H1 (cell line): ENCODE measurements at regions not wholly inside any gene's neighbourhood (a gene's known extent, or its start where the extent isn't known, plus 50 kb on each side); places are given as distances from the start of the nearest gene placed in this dataset.

Experiments used
- E2F6 ChIP-seq: IDR thresholded peaks from 2 replicates; pipeline ENCODE4 v1.6.1; 2012; ENCODE audit warnings: inconsistent platforms
- TEAD4 ChIP-seq: IDR thresholded peaks from 2 replicates; pipeline ENCODE4 v1.6.1; 2012; ENCODE audit warnings: low read depth, low read length, inconsistent platforms, mixed read lengths
- TF ChIP-seq, protein P1 (sequence below): fragments of 300-600 bp; sonication (generic); IDR thresholded peaks from 2 replicates; pipeline ENCODE4 v1.7.1; 2012; ENCODE audit warnings: low read length, moderate library complexity, mild to moderate bottlenecking, inconsistent platforms; ENCODE audit not compliant: insufficient replicate concordance

GRCh38 chr7:116120839-116121238, 89.5 kb upstream of the TES start (continued):
- TF ChIP-seq, protein P1, sequence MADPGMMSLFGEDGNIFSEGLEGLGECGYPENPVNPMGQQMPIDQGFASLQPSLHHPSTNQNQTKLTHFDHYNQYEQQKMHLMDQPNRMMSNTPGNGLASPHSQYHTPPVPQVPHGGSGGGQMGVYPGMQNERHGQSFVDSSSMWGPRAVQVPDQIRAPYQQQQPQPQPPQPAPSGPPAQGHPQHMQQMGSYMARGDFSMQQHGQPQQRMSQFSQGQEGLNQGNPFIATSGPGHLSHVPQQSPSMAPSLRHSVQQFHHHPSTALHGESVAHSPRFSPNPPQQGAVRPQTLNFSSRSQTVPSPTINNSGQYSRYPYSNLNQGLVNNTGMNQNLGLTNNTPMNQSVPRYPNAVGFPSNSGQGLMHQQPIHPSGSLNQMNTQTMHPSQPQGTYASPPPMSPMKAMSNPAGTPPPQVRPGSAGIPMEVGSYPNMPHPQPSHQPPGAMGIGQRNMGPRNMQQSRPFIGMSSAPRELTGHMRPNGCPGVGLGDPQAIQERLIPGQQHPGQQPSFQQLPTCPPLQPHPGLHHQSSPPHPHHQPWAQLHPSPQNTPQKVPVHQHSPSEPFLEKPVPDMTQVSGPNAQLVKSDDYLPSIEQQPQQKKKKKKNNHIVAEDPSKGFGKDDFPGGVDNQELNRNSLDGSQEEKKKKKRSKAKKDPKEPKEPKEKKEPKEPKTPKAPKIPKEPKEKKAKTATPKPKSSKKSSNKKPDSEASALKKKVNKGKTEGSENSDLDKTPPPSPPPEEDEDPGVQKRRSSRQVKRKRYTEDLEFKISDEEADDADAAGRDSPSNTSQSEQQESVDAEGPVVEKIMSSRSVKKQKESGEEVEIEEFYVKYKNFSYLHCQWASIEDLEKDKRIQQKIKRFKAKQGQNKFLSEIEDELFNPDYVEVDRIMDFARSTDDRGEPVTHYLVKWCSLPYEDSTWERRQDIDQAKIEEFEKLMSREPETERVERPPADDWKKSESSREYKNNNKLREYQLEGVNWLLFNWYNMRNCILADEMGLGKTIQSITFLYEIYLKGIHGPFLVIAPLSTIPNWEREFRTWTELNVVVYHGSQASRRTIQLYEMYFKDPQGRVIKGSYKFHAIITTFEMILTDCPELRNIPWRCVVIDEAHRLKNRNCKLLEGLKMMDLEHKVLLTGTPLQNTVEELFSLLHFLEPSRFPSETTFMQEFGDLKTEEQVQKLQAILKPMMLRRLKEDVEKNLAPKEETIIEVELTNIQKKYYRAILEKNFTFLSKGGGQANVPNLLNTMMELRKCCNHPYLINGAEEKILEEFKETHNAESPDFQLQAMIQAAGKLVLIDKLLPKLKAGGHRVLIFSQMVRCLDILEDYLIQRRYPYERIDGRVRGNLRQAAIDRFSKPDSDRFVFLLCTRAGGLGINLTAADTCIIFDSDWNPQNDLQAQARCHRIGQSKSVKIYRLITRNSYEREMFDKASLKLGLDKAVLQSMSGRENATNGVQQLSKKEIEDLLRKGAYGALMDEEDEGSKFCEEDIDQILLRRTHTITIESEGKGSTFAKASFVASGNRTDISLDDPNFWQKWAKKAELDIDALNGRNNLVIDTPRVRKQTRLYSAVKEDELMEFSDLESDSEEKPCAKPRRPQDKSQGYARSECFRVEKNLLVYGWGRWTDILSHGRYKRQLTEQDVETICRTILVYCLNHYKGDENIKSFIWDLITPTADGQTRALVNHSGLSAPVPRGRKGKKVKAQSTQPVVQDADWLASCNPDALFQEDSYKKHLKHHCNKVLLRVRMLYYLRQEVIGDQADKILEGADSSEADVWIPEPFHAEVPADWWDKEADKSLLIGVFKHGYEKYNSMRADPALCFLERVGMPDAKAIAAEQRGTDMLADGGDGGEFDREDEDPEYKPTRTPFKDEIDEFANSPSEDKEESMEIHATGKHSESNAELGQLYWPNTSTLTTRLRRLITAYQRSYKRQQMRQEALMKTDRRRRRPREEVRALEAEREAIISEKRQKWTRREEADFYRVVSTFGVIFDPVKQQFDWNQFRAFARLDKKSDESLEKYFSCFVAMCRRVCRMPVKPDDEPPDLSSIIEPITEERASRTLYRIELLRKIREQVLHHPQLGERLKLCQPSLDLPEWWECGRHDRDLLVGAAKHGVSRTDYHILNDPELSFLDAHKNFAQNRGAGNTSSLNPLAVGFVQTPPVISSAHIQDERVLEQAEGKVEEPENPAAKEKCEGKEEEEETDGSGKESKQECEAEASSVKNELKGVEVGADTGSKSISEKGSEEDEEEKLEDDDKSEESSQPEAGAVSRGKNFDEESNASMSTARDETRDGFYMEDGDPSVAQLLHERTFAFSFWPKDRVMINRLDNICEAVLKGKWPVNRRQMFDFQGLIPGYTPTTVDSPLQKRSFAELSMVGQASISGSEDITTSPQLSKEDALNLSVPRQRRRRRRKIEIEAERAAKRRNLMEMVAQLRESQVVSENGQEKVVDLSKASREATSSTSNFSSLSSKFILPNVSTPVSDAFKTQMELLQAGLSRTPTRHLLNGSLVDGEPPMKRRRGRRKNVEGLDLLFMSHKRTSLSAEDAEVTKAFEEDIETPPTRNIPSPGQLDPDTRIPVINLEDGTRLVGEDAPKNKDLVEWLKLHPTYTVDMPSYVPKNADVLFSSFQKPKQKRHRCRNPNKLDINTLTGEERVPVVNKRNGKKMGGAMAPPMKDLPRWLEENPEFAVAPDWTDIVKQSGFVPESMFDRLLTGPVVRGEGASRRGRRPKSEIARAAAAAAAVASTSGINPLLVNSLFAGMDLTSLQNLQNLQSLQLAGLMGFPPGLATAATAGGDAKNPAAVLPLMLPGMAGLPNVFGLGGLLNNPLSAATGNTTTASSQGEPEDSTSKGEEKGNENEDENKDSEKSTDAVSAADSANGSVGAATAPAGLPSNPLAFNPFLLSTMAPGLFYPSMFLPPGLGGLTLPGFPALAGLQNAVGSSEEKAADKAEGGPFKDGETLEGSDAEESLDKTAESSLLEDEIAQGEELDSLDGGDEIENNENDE, result no peak
- TF ChIP-seq TEAD4 (no peak), E2F6 (no peak)
